GM21723 (cell line): ENCODE measurements at regions not wholly inside any gene's neighbourhood (a gene's known extent, or its start where the extent isn't known, plus 50 kb on each side); places are given as distances from the start of the nearest gene placed in this dataset.

ENCODE experiments used
- ATAC-seq: cut with Tn5 transposase; IDR thresholded peaks from one replicate; pipeline ENCODE4 v1.9.1; 2021; ENCODE audit warnings: mild to moderate bottlenecking, moderate library complexity; ENCODE audit not compliant: unreplicated experiment

- ATAC-seq = no peak
These were observed 361.2 kb downstream of the UTRN start for GRCh38 chr6:144646093-144647056.

- no peak for ATAC-seq
These were observed 362.4 kb downstream of the UTRN start for GRCh38 chr6:144647406-144647964.

- no peak for ATAC-seq
These were observed 363.0 kb downstream of the UTRN start for GRCh38 chr6:144647971-144648651.

GRCh38 chr6:144649085-144649484 is 363.9 kb downstream of the UTRN start:
- no peak for ATAC-seq

GRCh38 chr6:144651234-144651633 is 366.1 kb downstream of the UTRN start:
- no peak for ATAC-seq

GRCh38 chr6:144652292-144652891 is 367.3 kb downstream of the UTRN start:
- no peak for ATAC-seq

- ATAC-seq = peak; percentile 97
These were observed 368.9 kb downstream of the UTRN start for GRCh38 chr6:144653885-144654505.

- no peak for ATAC-seq
These were observed 369.4 kb downstream of the UTRN start for GRCh38 chr6:144654506-144654905.

GRCh38 chr6:144655376-144655775 is 370.2 kb downstream of the UTRN start:
- no peak for ATAC-seq

- ATAC-seq = no peak
These were observed 372.6 kb downstream of the UTRN start for GRCh38 chr6:144657691-144658090.

GRCh38 chr6:144659202-144660182 is 374.4 kb downstream of the UTRN start:
- ATAC-seq = peak; percentile 82

GRCh38 chr6:144660561-144661115 is 375.5 kb downstream of the UTRN start:
- ATAC-seq = no peak

GRCh38 chr6:144661116-144661806 is 376.1 kb downstream of the UTRN start:
- ATAC-seq = no peak

GRCh38 chr6:144662812-144663365 is 377.8 kb downstream of the UTRN start:
- ATAC-seq = no peak

- no peak for ATAC-seq
These were observed 379.1 kb downstream of the UTRN start for GRCh38 chr6:144664281-144664680.

GRCh38 chr6:144664947-144665346 is 379.8 kb downstream of the UTRN start:
- ATAC-seq = no peak

- ATAC-seq = no peak
These were observed 380.9 kb downstream of the UTRN start for GRCh38 chr6:144665932-144666450.

- ATAC-seq = no peak
These were observed 381.6 kb downstream of the UTRN start for GRCh38 chr6:144666781-144667180.
